GM21576 (cell line): ENCODE measurements at regions not wholly inside any gene's neighbourhood (a gene's known extent, or its start where the extent isn't known, plus 50 kb on each side); places are given as distances from the start of the nearest gene placed in this dataset.

Experiments used
- ATAC-seq: cut with Tn5 transposase; IDR thresholded peaks from one replicate; pipeline ENCODE4 v1.9.1; 2021; ENCODE audit warnings: mild to moderate bottlenecking, moderate library complexity; ENCODE audit not compliant: unreplicated experiment

DNA sequence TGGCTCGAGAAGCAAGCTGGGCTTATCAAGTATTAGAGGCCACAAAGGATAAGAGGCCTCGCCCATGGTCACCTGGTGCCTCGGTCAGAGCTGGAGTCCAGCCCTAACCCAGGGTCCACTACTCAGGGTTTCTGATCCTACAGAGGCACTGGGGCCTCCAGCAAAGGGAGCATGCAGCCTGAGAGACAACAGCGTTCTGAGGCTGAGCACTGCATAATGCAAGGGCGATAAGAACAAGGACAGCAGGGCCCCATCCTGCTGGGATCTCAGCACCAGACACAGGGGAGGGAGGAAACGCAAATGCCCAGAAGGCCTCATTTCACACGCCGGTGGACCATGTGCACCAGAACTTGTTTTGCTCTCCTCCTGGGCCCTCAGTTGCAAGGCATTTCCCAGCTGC, 63.0 kb downstream of the C5orf15 start:
- no peak for ATAC-seq

DNA sequence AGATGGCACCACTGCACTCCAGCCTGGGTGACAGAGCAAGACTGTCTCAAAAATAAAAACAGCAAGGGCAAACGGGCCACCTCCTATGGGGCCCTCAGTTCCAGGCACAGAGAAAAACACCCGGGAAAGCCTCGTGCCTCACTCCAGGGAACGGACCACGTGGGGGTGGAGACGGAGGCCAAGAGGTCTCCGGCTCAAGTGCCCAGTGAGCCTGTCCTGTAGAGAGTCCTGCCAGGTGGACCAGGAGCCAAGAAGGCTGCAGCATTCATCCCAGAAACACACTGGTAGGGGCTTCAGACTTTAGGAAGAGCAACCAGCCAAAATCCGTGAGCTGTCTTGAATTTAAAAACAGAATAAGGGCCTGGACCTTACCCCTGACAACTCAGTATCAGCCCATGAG, 63.8 kb downstream of the C5orf15 start:
- ATAC-seq = no peak

DNA sequence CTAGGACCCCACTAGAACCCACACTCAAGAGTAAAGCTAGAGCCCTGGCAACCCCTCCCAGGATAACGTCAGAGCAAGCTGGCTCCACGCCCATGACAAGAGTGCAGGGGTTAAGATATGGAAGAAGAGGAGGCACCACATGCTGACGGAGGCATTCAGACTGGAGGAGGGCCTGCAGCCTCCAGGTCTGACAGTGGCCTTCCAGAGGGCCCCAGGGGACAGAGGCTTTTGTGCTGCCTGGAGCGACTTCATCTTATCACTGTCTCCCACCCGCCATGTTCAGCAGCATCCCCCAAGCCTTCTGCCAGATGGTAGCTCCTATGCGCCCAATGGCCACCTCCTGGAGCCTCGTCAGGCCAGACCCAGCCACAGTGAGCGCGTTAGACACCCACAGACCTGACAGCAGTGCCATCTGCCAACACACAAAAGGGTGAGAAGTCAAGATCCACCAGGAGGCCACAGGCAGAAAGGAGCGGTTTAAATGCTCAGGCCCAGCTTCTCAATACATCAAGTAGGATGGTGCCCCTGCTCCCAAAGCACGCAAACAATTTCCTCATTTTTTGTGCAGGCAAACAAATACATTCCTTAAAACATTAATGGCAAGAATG, 65.8 kb downstream of the C5orf15 start:
- ATAC-seq = no peak

DNA sequence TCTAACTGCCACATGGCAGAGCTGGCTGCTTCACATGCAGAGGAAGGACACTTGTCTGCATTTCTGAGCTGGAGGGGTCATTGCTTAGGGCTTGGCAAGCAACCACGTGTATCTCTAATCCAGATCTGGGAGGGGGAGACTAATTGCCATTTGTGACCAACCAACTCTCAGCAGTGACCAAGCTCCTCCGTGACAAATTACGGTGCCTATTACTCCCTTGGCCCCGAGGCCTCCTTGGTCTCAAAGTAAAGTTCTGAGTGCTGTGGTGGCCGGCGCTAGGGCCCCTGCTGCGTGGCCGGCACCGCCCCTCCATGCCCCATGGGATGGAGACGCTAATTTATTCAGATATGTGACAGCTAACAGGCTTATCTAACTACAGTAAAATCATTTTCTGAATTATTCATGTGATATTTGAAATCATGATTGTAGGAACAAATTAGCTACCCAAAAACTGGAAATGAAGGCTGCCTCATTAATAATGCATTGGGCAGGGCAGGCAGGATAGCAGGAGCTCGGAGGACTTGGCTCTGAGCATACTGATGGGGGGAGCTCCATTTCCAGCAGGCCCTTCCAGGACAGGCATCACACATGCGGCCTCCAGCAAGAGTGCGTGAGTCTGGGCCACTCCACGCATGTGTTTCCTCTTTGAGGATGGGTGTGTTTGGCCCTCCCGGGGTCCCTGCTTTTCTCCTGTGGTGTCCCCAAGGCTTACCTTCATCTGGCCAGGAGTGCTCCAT, 67.7 kb downstream of the C5orf15 start:
- ATAC-seq = no peak

DNA sequence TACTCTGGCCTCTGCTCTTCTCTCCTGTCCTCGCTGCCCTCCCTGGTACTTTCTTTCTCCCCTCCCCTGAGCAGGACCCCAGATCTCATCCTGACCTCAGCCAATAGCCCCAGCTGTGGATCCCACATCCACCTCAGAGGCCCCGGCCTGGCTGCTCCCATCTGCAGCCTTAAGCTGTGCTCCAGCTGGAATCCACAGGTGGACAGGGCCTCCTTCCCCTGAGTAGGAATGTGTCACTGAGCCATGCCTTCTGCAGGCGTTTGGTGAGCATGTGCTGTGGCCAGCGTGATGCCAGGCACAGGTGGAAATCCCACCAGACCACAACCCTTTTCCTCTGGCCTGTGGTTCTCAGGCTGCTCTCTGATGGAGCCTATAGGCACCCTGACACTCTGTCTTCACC, 68.9 kb downstream of the C5orf15 start:
- no peak for ATAC-seq

DNA sequence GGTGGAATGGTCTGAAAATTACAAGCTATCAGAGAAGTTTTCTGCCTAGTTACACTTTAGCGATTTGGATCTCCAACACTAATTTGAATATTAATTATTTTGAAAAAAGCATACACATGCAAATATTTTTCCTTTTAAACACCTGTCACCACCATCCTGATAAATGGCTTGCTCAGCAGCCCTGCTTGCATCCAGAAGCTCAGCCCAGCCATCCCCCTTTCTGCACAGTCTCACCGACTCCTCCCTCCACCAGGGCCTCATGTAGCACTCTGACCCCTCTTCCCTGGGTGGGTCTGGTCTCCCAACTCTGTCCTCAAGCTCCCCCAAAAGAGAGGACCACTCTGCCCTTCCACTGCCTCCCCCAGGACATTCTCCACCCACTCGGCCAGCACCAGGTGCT, 70.0 kb downstream of the C5orf15 start:
- ATAC-seq = no peak

DNA sequence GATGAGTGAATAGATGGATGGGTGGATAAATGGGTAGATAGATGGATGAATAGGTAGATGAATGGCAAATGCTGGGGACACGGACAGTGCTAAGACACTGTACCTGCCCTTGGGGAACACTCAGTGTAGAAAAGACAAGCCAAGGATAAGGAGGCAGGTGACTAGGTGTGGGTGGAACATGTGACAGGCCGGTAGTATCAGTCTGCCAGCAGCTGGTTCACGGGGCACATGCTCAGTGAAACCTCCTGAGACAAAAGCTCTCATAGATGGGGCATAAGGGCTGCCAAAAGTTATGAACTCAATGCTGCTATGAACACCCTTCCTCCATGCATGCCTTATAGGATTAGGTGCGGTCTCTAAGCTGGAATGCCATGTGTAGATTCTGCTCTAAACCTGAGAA, 71.0 kb downstream of the C5orf15 start:
- ATAC-seq = no peak

DNA sequence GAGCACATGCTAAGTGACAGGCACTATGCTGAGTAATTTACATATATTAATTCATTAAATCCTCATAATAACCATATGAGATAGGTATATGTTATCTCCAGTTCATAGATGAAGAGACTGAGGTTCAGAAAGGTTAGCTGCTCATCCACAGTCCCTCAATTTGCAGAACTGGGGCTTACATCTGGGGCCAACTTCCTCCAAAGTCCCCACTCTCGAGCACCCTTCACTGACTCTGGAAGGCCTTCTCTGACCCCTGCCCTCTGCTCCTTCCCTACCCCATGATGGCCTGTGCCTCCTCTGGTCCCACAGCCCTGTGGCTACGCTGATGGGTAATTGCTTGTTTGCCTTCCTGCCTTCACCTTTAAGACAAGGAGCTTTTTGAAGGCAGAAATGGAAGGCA, 71.6 kb downstream of the C5orf15 start:
- ATAC-seq = no peak

DNA sequence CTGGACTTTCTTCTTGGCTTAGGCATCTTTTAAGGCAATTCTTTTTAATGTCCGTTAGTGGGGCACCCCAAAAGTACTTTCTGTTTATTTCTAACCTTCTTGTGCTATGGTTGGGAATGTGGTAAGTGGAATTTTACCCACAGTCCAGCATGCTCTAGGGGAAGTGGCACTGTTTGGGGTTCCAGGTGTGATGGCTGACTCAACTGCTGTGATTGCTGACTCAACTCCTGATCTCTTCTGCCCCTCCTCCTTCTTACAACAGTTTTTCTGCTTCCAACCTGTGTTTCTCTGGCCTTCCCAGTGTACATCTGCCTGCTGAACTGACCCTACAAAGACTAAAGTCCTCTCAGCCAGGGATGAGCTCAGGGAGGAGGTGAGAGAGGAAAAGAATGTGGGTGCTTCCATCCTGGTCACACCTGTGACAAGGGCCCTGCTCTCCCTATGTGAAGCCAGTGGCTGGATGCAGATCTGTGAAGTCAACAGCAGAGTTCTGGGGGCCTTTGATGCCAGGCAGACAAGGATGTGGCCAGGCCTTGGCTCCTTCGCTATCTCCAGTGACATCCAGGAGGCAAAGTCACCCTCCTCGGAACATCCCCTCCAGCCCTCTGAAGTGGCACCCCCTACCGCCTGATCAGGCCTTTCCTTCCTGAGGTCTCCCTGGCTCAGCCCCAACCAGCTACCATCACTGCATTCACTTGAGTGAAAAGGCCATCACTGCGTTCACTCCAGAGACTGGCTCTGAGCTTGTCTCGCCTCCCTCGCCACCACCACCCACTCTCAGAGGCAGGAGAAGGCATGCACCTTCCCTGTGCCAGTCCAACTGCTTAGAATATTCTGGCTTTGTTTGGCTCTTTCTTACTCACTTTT, 72.2 kb downstream of the C5orf15 start:
- ATAC-seq = no peak

DNA sequence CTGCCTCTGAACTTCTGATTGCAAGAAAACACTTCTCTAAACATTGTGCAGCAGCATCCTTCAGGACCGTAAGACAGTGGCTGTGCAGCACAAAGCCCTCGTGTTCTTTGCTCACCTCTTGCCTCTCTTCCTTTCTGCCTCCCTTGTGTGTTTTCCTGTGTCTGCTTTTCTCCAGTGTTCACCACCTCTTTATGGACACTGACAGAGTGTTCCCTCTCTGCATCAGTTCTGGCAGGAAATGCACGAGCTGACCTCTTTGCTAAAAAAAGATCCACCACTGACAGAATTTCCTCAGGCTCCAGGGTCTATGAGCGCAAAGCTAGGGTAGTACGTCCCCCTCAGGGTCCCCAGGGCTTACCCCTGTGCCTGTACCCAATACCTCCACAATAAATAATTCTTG, 74.3 kb downstream of the C5orf15 start:
- no peak for ATAC-seq

DNA sequence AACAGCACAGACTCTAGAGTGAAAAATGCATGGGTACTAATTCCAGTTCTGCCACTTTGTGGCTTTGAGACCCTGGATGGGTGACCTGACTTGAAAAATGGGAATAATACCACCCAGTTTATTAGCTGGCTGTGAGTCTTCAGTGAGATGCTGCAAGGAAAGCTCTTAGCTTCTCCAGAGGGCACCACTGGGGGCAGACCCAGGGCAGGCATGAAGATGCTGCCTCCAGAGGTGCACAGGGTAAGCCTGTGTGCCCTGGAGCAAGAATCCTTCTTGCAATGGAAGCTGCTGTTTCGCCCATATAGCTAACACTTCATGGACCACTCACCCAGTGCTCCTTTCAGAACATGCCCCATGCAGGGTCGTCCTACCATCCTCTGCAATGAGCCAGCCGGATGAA, 75.7 kb downstream of the C5orf15 start:
- no peak for ATAC-seq

DNA sequence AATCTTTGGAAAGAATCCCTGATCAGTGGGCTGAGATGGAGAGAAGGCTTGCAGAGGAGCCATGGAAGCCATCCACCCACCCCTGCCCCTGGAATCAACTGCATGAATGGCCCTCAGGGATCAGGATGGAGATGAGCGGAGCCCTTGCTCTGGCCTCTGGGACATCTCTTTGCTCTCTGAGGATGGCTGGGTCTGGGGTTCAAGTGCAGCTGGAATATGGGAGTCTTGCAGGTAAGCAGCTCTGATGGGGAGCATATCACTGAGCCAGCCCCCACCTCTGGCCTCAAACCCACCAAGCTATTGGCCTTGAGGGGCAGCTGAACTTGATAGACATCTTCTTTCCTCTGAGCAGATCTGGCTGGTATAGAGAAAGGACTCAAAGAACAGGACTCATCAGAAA, 76.1 kb downstream of the C5orf15 start:
- ATAC-seq = no peak

DNA sequence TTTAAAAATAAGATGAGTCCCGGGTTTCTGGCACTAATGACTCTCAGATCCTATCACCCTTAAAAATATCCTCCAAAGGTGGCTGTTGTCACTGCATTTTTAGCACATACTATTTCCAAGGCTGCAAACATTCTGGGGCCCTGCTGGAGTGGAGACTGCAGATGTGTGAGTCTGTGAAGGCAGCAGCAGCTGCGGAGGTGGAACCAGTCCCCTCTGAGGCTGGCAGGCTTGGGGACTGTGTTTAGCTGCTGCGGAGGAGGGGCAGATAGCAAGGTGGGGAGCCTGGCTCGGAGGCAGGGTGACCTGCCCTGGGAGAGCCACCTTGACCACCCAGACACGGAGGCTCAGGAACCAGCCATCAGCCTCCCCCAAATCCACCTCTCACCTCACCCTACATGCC, 77.0 kb downstream of the C5orf15 start:
- no peak for ATAC-seq

DNA sequence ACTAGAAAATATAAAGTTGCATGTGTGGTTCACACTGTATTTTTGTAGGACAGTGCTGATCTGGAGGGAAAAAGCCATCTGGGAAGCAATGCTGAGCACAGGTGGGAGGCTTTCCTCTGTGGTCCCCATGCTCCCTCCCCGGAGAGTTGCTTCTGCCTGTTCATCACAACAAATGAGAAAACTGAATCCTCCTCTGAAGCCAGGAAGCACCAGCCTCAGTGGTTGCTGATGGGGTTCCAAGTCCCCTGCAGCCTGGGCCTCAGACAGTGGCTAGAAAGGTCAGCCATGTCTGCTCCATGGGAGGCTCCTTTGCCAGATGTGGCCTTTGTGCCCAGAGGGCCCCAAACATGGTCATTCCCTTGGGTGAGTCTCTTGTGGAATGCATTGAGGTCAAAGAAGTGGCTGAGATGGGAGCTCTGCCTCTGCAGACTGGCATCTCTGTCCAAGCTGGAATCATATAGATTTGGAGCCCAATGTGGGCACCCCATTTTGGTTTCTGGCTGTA, 77.6 kb downstream of the C5orf15 start:
- no peak for ATAC-seq

DNA sequence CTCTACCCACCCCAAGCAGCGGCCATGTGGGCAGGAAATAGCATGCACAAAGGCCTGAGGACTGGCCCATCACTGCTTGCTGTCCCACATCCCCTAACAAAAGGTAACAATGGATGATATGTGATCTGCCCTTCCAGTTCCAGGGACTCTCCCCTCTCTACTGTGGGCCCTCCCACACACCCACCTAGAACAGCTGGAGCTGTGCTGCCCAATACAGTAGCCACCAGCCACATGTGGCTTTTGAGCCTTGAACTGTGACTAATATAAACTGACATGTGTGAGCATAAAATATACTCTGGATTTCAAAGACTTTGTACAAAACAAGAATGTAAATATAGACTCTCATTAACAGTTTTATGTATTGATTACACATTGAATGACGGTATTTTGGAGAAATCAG, 78.1 kb downstream of the C5orf15 start:
- ATAC-seq = no peak

DNA sequence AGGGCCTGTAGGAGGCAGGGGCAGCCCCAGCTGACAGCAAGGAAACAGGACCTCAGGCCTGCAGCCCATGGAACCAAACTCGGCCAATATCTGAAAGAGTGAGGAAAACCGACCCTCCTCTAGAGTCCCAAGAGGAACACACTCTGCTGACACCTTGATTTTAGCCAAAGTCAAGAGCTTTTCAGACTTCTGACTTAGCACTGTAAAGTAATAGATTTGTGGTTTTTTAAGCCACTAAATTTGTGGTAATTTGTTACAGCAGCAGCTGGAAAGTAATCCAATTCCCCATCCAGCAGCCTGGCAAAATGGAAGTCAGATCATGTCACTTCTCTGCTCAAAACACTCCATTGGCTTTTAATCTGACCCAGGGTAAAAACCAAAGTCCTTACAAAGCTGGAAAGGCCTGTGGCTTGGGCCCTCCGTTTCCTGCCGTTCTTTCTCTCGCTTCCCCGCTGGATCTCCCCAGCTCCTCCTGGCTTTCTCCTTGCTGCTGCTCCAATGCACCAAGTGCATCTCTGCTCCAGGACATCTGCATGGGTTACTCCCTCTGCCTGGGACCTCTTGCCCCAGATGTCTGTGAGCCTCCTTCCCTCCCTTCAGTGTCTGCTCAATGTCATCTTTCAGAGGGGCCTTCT, 79.0 kb downstream of the C5orf15 start:
- no peak for ATAC-seq

DNA sequence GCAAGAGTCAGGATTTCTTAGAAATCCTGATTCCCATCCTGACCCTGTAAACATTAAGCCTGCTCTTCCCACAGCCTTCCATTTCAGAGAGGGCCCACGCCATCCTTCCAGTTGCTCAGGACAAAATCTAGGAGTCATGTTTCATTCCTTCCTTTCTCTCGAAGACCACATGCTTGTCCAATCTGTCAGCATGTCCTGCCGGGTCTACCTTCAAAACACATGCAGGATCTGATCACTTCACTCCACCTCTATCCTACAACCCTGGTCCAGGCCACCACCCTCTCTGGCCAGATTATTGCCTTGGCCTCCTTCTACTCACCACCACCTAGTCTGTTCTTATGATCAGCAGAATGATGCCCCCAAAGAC, 79.8 kb downstream of the C5orf15 start:
- no peak for ATAC-seq

DNA sequence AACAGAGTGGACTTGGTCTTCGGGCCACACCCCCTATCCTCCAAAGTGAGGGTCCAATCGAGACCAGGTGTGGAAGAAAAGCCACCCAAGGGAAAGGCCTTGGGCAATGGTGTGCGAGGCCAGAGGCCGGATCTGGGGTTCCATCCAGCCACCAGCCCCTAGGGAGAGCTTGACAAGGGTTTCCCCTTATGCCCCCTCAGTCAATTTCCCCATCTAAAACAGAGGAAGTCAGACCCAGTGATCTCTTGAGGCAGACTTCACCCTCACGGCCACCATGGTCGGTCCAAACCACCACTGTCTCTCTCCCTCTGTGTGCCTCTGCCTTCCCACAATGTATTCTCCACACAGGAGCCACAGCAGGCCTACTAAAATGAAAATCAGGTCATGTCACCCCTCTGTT, 82.9 kb downstream of the C5orf15 start:
- ATAC-seq = no peak

DNA sequence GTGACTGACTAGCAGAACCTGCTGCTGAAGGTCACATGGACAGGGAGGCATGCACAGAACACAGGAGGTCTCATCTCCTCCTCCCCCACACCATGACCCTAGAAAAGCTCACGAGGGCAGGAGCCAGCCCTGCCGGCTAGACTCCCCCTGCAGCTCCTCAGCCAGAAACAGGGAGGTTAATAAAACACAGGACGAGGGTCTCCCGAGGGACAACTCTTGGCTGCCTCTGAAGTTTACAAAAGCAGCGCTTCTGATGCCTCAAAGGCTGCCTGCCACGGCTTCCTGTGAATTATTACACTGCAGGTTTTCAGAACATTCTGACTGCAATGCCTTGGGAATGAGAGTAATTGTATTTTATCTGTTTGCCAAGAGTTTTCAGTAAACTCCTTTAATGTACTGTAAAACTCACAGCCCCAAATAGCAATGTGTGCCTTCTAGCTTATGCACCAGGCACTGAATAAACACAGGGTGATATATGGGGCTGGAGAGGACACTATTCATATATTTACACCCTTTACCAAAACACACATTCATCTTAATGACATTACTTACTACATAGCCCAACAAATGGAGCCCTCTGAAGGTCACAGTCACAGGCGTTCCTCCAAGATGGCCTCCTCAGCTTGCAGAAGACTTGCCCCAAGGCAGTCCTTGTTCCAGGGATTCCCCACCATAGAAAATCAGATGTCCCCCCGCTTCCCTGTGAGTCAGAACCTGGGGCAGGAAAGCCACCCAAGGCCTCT, 83.7 kb downstream of the C5orf15 start:
- ATAC-seq = no peak

DNA sequence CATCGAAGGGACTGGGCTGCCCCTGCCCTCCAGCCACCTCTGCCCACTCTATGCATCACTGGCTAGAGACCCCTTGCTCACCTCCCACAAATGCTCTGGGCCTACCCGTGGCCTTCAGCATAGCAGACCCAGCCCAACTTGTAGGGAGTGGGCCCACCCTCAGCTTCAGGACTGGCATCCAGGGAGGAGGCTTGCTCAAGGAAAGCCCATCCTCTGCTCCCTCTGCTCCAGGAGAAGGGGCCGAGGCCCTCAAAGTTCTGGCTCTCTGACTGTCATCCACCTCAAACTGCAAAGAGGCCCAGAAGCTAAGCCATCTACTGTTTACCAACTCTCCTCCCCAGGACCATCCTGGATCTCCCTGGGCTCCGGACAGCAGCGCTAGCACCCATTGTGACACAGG, 84.5 kb downstream of the C5orf15 start:
- no peak for ATAC-seq

DNA sequence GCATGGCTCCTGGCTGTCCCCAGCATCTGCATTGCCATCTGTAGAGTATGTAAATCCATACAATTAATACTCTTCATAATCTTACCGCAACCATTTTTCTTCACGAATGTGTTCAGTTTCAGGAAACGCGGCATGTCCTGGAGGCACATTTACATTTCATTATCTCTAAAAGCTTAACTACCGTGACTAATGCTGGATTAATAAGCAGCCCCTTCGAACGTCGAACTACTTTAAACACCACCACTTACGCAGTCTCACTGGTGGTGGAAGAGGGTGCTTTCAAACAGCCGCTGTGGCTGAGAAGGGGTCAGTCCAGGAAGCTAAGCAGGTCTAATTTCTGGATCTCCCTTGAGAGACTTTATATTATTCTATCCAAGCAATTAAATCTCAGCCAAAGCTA, 85.6 kb downstream of the C5orf15 start:
- no peak for ATAC-seq
